Epithelial cell of proximal tubule (primary cell): ENCODE measurements at regions not wholly inside any gene's neighbourhood (a gene's known extent, or its start where the extent isn't known, plus 50 kb on each side); places are given as distances from the start of the nearest gene placed in this dataset.
"Not testable (repeated sequence)": the region's sequence is repeated elsewhere in the genome, so short reads cannot be mapped to it uniquely, and the experiment has no call there.

Source experiments
- DNase-seq: peaks from one replicate; pipeline ENCODE4 v3.0.0-alpha.2; 2011; ENCODE audit warnings: low read depth
- H3K4me3 ChIP-seq: 2 replicates; pipeline ENCODE4 v1.5.1; 2011; ENCODE audit warnings: low read depth, mild to moderate bottlenecking, low read length
- TF ChIP-seq, protein P1 (sequence below): conservative IDR thresholded peaks from 2 replicates; pipeline ENCODE4 v1.5.1; 2012; ENCODE audit warnings: low read depth, mild to moderate bottlenecking, low read length

DNA sequence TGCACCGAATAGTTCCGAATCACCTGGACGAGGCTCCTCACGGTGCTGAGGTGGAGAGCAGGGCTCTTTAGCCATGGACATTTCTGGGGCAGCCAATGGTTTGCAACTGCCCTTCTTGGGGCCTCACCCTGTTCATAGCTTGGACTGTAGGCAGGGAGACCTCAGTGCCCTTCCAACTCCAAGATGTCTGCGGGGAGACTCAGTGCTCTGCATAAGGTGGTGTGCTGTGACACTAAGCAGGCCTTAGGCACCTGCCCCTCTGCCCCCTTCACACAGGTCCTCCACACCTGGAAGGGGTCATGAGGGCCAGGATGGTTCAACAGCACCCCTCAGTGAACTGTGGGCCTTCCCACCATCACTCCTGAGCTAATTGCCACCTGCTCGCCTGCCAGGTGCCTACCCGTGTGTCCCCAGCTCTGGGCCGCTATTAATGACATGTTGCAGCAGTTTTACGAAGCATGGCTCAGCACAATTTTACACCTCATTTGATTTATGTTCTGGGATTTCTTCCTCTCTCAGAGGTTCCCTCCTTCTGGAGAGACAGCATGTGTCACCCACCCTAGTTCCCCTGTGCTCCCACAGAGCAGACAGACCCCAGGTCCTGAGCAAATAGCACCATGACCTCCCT is 101.2 kb upstream of the SMAD3 start:
- TF ChIP-seq, protein P1, sequence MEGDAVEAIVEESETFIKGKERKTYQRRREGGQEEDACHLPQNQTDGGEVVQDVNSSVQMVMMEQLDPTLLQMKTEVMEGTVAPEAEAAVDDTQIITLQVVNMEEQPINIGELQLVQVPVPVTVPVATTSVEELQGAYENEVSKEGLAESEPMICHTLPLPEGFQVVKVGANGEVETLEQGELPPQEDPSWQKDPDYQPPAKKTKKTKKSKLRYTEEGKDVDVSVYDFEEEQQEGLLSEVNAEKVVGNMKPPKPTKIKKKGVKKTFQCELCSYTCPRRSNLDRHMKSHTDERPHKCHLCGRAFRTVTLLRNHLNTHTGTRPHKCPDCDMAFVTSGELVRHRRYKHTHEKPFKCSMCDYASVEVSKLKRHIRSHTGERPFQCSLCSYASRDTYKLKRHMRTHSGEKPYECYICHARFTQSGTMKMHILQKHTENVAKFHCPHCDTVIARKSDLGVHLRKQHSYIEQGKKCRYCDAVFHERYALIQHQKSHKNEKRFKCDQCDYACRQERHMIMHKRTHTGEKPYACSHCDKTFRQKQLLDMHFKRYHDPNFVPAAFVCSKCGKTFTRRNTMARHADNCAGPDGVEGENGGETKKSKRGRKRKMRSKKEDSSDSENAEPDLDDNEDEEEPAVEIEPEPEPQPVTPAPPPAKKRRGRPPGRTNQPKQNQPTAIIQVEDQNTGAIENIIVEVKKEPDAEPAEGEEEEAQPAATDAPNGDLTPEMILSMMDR: no peak
- H3K4me3 ChIP-seq: no peak overlapping the region
- no peak for DNase-seq

DNA sequence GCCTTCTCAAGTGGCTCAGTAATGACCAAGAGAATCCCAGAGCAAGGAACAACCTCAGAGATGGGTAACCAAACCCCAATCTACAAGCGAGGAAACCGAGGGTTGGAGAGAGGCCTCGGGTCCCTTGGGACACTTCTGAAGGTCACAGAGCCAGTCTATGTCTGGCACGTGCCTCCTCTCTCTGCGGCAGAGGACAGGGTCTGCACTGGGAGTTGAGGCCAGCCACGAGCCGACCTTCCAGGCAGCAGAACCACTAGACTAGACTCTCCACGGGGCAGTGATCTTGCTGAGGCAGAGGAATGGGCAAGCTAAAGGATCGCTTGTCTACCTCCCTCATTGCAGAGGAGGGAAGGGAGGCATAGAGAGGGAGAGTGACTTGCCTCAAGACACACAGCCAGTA is 100.6 kb upstream of the SMAD3 start:
- no peak for DNase-seq
- TF ChIP-seq, protein P1: no peak
- H3K4me3 ChIP-seq: no peak overlapping the region

DNA sequence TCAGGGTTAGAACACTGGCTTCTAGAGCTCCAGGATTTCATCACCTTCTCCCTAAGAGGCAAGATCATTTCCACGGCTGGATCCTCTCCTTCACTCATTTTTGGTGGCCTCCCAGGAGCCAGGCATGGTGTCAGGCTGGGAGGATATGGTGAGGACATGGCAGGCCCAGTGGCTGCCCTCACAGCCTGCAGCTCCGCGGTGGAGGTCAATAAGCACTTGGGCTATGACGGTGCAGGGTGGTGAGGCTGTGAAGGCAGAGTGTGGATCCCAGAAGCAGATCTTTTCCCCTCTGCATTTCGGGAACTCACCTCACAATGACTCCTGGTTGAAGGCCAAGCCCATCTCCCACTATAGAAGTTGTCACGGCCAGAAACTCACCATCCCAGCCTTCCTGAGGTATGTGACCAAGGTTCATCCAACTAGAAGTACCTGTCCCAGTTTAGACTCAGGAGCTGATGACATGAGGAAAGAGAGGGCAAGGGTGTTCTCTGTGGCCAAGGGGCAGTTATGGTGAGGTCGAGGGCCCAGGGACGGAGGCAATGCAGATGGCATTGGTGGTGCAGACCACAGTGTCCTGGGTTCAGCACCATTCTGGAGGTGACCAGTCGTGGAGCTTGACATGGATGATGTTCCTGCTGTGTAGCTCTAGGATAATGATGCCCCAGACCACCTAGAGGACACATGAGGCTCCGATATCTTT is 100.1 kb upstream of the SMAD3 start:
- no peak for DNase-seq
- H3K4me3 ChIP-seq: no peak overlapping the region
- TF ChIP-seq, protein P1: no peak

DNA sequence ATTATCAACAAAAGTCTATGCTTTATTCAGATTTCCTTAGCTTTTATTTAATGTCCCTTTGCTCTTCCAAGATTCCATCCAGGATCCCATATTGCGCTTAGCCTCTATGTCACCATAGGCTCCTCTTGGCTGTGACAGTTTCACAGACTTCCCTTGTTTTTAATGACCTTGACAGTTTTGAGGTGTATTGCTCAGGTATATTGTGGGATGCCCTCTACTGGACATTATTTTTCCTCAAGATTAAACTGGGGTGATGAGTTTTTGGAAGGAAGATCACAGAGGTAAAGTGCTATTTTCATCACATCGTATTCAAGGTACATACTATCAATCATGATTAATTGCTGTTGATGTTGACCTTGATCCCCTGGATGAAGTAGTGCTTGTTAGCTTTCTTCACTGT is 99.1 kb upstream of the SMAD3 start:
- H3K4me3 ChIP-seq: no peak overlapping the region
- TF ChIP-seq, protein P1: peak; percentile 49
- DNase-seq: no peak

DNA sequence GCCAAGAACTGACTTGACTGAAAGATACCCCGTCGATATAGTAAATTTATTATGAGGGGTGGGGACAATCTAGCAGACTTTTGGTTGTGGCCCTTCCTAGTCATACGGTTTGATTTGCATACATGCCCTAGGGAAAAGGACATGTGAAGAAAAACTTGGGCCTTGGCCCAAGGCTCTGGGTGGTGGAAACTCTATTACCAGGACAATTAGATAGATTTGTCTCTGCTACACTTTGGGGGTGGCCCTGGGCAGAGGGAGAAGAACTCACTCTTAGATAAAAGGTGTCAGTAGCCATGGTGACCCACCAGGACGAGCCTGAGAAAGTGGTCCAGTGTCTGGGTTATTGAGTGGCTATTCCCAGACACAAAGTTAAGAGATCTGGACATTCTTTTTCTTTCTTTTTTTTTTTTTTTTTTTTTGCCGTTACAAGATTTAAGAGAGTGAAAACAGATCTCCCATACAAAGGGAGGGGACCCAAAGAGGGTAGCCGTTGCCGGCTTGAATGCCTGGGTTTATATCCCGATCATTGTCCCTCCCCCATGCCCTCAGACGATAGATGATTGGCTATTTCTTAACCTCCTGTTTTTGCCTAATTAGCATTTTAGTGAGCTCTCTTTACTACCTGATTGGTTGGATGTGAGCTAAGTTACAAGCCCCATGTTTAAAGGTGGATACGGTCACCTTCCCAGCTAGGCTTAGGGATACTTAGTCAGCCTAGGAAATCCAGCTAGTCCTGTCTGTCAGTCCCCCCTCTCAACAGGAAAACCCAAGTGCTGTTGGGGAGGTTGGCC is 96.4 kb upstream of the SMAD3 start:
- TF ChIP-seq, protein P1: no peak
- no peak overlapping the region for H3K4me3 ChIP-seq
- no peak for DNase-seq

DNA sequence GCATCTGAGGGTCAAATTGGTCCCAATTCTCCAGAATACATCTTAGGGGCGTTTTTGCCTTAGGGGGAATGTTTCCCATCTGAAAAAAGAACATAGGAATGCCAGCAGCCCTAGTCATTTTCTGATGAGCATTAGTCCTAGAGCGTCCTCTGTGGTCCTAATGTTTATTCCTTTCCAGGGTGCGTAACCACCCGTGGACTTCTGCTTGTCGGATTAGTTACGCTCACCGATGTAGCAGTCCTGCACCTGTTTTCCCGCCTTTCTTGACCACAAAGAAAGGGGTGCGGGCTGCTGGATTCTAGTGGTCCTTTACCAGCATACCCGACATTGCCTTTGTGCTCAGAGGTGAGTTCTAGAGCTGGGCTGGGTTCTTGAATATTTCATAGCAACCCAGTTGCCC is 91.3 kb upstream of the SMAD3 start:
- DNase-seq, H3K4me3 ChIP-seq: not testable (repeated sequence)

DNA sequence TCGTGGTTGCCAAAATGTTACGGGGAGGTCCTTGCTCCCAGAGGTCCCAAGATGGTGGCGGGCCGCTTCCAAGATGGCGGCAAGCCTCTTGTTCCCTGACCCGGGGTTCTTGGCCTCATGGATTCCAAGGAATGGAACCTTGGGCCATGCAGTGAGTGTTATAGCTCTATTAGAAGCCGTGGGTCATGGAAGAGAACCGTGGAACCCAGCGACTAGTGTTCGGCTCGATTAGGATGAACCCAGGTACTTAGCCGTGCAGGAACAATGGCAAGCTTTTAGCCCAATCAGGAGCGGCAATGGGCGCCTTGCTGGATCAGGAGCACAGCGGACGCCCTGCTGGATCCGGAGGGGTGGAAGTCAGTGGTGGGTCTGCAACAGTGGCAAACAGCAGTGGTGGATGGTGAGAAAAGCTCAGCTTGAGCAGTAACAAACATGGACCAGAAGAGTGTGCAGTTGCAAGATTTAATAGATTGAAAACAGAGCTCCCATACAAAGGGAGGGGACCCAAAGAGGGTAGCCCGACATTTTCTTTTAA is 89.2 kb upstream of the SMAD3 start:
- not testable (repeated sequence) for DNase-seq, H3K4me3 ChIP-seq

DNA sequence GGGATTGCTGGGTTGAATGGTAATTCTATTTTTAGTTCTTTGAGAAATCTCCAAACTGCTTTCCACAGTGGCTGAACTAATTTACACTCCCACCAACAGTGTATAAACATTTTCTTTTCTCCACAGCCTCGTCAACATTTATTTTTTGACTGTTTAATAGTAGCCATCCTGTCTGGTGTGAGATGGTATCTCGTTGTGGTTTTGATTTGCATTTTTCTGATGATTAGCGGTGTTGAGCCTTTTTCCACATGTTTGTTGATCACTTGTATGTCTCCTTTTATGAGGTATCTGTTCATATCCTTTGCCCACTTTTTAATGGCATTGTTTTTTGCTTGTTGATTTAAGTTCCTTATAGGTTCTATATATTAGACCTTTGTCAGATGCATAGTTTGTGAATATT is 85.1 kb upstream of the SMAD3 start:
- DNase-seq, H3K4me3 ChIP-seq: not testable (repeated sequence)
